SH-SY5Y (cell line): ENCODE measurements at regions not wholly inside any gene's neighbourhood (a gene's known extent, or its start where the extent isn't known, plus 50 kb on each side); places are given as distances from the start of the nearest gene placed in this dataset.

ENCODE experiments used
- GATA2 ChIP-seq: IDR thresholded peaks from 2 replicates; pipeline ENCODE4 v1.6.1; 2011; ENCODE audit warnings: mild to moderate bottlenecking, low read depth, low read length
- GATA3 ChIP-seq: IDR thresholded peaks from 2 replicates; pipeline ENCODE4 v1.6.1; 2011; ENCODE audit warnings: low read depth, mild to moderate bottlenecking, low read length, moderate library complexity

DNA sequence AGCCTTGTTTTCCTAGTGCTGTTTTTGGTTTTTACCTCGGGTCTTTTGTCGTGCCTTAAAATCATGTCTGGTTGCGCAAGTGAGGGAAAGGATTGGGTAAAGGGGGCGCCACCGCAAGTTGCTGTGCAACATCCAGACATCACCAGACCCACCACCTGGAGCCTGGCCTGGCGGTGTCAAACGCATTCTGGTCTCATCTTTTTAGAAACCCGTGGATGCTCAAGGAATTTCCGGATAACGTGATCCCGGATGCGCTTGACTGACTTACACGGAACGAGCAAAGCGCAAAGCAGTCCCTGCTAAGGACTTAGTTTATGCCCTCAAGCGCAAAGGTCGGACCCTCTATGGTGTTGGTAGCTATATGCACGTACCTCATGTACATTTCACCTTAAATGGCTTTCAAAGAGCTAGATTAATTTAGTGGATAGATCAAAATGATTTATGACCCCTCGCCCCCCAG lies 105.2 kb downstream of the OR2B2 start:
- no peak for TF ChIP-seq GATA2
- TF ChIP-seq GATA3 = no peak
